ENCODE measurements at regions not wholly inside any gene's neighbourhood (a gene's known extent, or its start where the extent isn't known, plus 50 kb on each side); places are given as distances from the start of the nearest gene placed in this dataset.

GRCh38 chr4:138898282-138898681, 117.3 kb upstream of the NOCT start:
- Histone ChIP-seq H3K27ac (no peak overlapping the region), H3K9me3 (no peaks in the 10 kb centered on the region), H3K4me1 (no peaks in the 10 kb centered on the region), H3K4me3 (no peak overlapping the region), H3K36me3 (no peaks in the 10 kb centered on the region), H3K27me3 (no peaks in the 10 kb centered on the region)
- no peak for DNase-seq
- intact Hi-C loops (cut with DNase I; ENCODE audit: low total_unique reads): no loop called here
- TF ChIP-seq CTCF (IDR thresholded peaks at IDR 0.05) (no peak), POLR2A (IDR thresholded peaks at IDR 0.05) (no peak)

GRCh38 chr4:138897811-138898226, 117.8 kb upstream of the NOCT start:
- Histone ChIP-seq H3K27me3 (no peaks in the 10 kb centered on the region), H3K4me1 (no peaks in the 10 kb centered on the region), H3K9me3 (no peaks in the 10 kb centered on the region), H3K36me3 (no peaks in the 10 kb centered on the region), H3K27ac (no peak overlapping the region), H3K4me3 (no peak overlapping the region)
- TF ChIP-seq POLR2A (IDR thresholded peaks at IDR 0.05) (no peak), CTCF (IDR thresholded peaks at IDR 0.05) (no peak)
- intact Hi-C loops (cut with DNase I; ENCODE audit: low total_unique reads): no loop called here
- DNase-seq: no peak

DNA sequence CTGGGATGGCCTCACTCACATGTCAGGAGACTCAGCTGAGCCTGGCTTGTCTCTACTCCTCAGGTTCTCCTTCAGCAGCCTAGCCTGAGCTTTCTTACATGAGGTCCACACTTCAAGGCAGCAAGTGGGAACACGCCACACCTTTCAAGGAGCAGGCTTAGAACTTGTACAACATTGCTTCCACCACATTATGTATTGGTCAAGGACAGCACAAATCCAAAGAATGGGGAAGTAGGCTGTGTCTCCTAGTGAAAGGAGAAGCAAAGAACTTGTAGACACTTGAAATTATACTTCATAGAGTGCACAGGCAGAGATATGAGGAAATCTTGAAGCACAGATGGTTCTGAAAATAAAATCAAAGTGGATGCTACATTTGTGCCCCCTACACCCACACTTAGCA, 120.9 kb upstream of the NOCT start:
- no peak overlapping the region for H3K4me3 ChIP-seq
- H3K27ac ChIP-seq: no peak overlapping the region
- no peaks in the 10 kb centered on the region for H3K4me1 ChIP-seq
- no peaks in the 10 kb centered on the region for H3K9me3 ChIP-seq
- no peaks in the 10 kb centered on the region for H3K36me3 ChIP-seq
- no peaks in the 10 kb centered on the region for H3K27me3 ChIP-seq
- no peak for TF ChIP-seq CTCF (IDR thresholded peaks at IDR 0.05)
- intact Hi-C loops (cut with DNase I; ENCODE audit: low total_unique reads): no loop called here
- no peak for DNase-seq

DNA sequence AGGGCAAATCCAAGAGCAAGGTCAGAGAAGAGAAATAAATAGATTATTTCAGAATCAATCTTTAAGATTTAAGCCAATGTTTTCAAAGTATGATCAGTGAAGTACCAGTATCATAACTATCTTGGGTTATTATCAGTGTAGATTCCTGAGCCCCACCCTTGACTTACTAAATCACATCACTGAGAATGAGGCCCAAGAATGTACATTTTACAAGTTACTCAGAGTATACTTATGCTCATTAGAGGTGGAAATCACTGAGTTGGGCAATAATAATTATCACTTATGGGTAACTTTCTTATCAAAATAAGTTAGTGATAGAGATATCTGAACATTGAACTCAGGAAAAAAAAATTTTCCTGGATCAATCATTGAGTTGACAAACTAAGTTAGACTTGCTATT, 121.6 kb upstream of the NOCT start:
- Histone ChIP-seq H3K27ac (no peak overlapping the region), H3K4me3 (no peak overlapping the region), H3K4me1 (no peaks in the 10 kb centered on the region), H3K27me3 (no peaks in the 10 kb centered on the region), H3K9me3 (no peaks in the 10 kb centered on the region), H3K36me3 (no peaks in the 10 kb centered on the region)
- no peak for TF ChIP-seq CTCF (IDR thresholded peaks at IDR 0.05)
- TF ChIP-seq POLR2A (IDR thresholded peaks at IDR 0.05): no peak
- intact Hi-C loops (cut with DNase I; ENCODE audit: low total_unique reads): no loop called here
- no peak for DNase-seq

- Histone ChIP-seq H3K27ac (no peak overlapping the region), H3K36me3 (no peaks in the 10 kb centered on the region), H3K4me3 (no peak overlapping the region), H3K27me3 (no peaks in the 10 kb centered on the region), H3K4me1 (no peaks in the 10 kb centered on the region), H3K9me3 (no peaks in the 10 kb centered on the region)
- DNase-seq: no peak
- intact Hi-C loops (cut with DNase I; ENCODE audit: low total_unique reads): no loop called here
- TF ChIP-seq CTCF (IDR thresholded peaks at IDR 0.05) (no peak), POLR2A (IDR thresholded peaks at IDR 0.05) (no peak)
Measured at GRCh38 chr4:138892483-138893407, 122.8 kb upstream of the NOCT start.

Measured in uterus (tissue), 3 donors.